GM19328 (cell line): ENCODE measurements at regions not wholly inside any gene's neighbourhood (a gene's known extent, or its start where the extent isn't known, plus 50 kb on each side); places are given as distances from the start of the nearest gene placed in this dataset.

Experiments
- ATAC-seq: cut with Tn5 transposase; IDR thresholded peaks from one replicate; pipeline ENCODE4 v1.9.1; 2021; ENCODE audit warnings: mild to moderate bottlenecking, moderate library complexity; ENCODE audit not compliant: unreplicated experiment

DNA sequence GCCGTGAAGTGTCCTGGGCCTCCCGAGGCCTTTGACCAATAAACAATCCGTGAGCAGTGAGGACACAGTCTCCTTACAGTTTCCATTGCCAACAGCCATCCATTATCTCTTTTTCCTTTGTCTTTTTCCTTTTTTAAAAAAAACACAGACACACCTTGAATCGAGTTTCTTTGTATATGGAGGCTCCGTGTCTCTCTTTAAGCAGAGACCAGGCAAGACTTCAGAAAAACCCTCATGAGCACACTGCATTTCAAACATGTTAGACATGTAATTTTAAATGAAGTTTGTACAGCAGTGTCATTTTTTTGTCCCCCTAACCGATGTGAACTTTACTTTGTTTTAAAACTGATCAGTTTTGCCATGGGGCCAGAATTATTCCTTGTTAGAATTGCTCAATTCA is 111.1 kb downstream of the SPTSSA start:
- no peak for ATAC-seq

DNA sequence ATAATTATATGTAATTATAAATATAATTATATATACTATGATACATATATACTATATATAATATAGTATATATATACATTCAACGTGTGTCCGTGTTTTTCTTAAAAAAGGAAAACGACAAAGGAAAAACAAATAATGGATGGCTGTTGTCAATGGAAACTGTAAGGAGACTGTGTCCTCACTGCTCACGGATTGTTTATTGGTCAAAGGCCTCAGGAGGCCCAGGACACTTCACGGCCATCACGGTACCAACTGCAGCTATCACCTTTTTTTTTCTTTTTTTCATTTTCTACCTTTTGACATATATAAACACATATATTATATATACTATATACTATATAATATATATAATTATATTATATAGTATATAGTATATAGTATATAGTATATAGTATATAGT is 113.4 kb downstream of the SPTSSA start:
- no peak for ATAC-seq

DNA sequence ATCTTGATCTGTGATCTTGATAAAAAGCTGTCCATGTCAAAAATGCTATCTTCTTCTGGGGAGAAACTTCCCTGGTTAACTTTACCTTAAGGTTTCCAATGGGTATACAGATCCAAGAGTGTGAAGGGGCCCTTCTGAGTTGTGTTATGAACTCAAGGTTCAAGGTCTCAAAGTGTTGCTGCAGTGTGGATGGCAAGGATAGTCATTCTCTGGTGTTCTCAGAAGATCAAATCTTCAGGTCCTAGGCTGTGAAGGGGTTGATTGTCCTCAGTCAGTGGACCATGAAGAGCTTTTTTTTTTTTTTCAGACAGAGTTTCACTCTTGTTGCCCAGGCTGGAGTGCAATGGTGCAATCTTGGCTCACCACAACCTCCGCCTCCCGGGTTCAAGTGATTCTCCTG is 114.4 kb downstream of the SPTSSA start:
- ATAC-seq = peak; percentile 57

- no peak for ATAC-seq
Measured at GRCh38 chr14:34345718-34346465, 116.1 kb downstream of the SPTSSA start.

DNA sequence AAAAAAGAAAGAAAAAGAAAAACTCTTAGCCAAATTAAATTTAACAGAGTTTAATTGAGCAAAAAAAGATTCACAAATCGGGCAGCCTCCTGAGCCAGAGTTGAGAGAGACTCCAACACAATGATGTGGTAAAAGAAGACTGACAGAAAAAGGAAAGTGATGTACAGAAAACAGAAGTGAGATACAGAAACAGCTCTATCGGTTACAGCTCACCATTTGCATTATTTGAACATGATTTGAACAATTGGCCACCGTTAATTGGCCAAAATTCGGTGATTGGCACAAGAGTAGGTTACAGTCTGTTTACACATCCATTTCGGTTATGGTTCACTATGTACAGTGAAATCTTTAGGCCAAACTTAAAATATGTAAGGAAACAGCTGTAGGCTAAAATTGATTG is 117.7 kb downstream of the SPTSSA start:
- no peak for ATAC-seq

- ATAC-seq = no peak
Measured at GRCh38 chr14:34340025-34340625, 121.9 kb downstream of the SPTSSA start.

DNA sequence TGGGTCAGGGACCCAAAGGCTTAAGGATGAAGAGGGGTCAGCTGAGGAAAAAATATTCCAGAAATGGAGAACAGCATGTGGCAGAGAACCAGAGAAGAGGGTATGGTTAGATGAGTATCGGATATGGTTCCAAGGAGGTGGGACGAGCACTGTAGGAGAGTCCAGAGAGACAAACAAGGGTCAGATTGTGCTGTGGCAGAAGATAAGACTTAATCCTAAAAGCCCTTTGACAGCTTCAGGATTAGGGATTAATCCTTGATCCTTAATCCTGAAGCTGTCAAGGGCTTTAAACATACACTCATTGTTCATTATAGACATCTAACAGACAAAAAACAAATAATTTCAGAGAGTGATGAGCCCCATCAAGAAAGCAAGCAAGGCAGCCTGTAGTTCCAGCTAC is 124.0 kb downstream of the SPTSSA start:
- ATAC-seq = no peak

DNA sequence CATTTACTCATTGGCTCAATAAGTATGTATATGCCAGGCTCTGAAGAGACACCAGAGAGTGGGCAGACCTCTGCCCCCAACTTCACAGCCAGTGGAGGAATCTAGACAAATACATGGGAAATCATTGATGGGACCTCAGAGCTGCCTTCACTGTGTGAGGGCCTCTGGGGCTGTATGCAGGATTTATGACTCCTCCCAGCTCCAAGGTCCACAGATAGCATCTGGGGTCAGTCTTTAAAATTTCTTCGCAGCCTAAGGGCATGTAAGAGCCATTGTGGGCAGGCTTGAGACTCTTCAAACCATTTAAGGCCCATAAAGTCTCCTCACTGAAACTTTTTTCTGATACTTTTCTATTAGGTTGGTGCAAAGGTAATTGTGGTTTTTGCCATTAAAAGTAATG is 125.5 kb downstream of the SPTSSA start:
- ATAC-seq = no peak

DNA sequence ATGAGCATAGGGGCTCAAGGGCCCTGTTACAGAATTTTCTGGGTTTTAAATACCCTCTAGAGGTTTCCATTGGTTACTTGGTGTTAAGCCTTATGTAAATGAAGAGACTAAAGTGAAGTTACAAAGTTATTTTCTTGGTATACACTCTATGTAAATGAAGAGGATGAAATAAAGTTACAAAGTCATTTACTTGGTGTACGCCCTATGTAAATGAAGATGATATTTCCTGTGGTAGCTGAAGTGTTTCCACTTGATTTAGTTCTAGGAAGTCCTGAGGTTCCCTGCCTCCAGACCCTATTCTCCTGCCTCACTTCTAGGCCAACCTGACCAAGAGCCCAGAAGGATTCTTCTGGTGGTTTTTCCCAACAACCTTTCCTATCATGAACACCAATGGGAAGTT is 126.1 kb downstream of the SPTSSA start:
- ATAC-seq = no peak

GRCh38 chr14:34334329-34334728 is 127.7 kb downstream of the SPTSSA start:
- ATAC-seq = no peak

- peak; percentile 64 for ATAC-seq
Measured at GRCh38 chr14:34331728-34332623, 130.1 kb downstream of the SPTSSA start.

- no peak for ATAC-seq
Measured at GRCh38 chr14:34330846-34331245, 131.2 kb downstream of the SPTSSA start.

GRCh38 chr14:34329301-34329700 is 132.7 kb downstream of the SPTSSA start:
- no peak for ATAC-seq

DNA sequence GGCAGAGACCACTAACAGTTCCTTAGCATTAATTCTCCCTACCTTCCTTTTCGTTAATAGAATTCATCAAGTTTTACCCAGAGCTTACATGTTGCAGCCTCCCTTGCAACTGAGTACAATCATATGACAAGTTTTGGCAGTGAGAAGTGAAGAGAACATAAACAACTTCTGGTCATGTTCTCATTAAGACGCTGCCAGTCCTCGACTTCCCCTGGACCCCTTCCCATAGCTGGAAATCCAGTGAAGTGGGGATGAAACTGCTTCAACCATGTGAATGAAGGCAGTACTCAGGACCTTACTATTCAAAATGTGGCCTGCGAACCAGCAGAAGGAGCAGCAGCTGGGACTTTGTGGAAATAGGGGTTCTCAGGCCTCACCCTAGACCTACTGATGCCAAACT is 133.9 kb downstream of the SPTSSA start:
- no peak for ATAC-seq

DNA sequence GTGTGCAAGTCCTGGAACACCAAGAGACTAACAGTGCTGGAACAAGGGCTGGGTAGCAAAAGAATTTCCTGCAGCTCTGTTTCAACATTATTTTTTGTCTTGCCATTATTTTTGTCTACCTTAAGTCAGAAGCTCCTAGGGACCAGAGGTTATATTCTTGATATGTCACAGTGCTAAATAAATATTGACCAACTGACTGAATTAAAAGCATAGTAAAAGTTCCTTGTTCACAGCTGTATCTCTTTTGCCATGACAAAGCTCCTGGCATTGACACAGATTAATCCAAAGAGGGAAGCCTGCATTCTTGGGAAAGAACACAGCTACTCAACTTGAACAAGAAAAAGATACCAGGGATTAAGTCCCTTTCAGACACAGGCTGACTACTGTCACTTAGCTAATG is 136.5 kb downstream of the SPTSSA start:
- no peak for ATAC-seq

DNA sequence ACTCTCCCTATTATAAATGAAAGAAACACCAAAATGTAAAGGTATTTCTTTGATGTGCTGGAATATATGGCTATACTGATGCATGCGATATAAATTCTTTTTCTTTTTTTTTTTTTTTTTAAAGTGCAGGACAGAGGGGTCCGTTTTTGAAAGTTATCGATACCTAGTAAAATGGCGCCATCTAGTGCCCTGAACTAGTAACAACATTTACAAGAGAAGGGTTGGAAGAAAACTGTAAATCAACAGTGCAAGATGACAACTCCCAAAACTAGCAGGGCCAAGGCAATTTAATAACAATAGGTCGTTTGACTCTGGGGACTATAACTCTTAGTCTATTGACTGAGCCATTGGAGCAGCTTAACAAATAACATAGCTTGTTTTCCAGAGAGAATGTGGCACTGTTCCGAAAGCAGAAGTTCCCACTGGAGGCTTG is 137.7 kb downstream of the SPTSSA start:
- ATAC-seq = no peak

- ATAC-seq = no peak
Measured at GRCh38 chr14:34322940-34323418, 139.1 kb downstream of the SPTSSA start.

DNA sequence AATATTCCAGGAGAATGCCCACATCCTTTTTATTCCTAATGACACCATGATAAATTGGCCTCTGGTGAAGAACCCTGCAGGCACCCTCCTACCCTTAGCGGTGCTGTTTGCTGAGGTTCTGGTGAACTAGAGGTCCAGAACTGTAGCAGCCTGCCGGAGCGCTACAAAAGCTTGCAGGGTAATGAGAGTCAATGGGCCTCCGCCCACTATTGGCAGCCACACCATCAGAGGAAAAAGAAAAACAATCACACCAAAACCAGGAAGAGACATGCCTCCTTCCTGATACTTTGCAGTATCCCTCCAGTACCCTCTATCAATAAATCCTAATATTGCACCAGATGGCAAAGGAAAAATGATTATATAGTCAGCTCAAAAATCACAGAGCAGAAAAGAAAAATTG is 142.9 kb downstream of the SPTSSA start:
- no peak for ATAC-seq

DNA sequence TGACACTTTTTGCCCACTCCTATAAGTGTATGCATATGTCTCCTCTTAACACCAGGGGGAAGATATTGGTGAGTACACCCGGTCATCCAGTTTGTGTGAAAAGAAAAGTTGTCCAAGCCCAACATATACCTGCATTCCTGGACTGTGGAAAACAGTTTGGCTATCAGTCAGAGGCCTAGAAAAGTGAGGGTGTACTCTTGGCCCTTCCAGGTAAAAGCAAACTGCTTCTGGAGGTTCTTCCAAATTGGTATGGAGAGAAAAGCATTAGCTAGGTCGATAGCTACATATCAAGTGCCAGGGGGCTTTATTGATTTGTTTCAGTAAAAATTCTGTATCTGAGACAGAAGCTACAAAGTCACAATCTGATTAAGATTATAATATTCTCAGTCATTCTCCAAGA is 144.0 kb downstream of the SPTSSA start:
- no peak for ATAC-seq

DNA sequence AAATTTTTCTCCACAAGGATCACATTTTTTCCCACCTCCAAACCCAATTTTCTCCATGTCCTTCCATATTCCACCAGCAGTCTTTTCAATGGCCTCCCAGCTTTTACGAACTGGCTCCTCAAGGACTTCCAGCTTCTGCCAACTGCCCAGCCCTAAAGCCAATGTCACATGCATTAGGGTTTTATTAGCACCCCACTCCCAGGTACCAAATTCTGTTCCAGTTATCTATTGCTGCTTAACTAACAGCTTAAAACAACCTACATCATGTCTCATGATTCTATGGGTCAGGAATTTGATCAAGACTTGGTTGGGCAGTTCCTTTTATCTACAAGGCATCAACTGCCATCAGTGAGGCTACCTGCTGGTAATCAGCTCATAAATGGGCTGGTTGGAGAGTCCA is 151.3 kb downstream of the SPTSSA start:
- ATAC-seq = no peak

DNA sequence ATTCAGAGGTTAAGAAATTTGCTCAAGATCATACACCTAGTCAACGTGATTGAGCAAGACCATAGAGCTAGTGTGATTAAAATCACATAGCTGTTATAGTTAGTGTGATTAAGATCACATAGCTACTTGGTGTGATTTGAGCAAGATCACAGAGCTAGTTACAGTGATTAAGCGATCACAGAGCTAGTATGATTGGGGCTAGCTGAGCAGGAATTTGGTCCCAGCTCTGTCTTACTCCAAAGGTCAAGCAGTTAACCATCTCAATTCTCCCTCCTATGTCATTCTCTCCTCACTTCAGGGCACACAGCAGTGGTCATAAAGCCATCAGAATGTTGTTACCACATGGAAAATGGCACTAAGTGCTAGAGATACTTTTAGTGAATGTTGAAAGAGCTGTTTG is 158.2 kb downstream of the SPTSSA start:
- no peak for ATAC-seq

- ATAC-seq = no peak
Measured at GRCh38 chr14:34302654-34303053, 159.4 kb downstream of the SPTSSA start.
